DOHH2 (cell line): ENCODE measurements at regions not wholly inside any gene's neighbourhood (a gene's known extent, or its start where the extent isn't known, plus 50 kb on each side); places are given as distances from the start of the nearest gene placed in this dataset.

Source experiments
- H3F3A ChIP-seq: fragments of 200-600 bp; sonication (generic), shearing (Covaris generic); 2 replicates; pipeline ENCODE4 v1.6.0; 2016; ENCODE audit warnings: antibody characterized with exemption, mild to moderate bottlenecking; ENCODE audit not compliant: control insufficient read depth, insufficient read depth
- H3K27ac ChIP-seq: fragments of 200-600 bp; sonication (generic); 2 replicates; pipeline ENCODE4 v1.5.1; 2014; ENCODE audit warnings: low read depth, mild to moderate bottlenecking, low read length, moderate library complexity
- H3K27me3 ChIP-seq: fragments of 200-600 bp; sonication (generic); 2 replicates; pipeline ENCODE4 v1.6.1; 2014; ENCODE audit warnings: mild to moderate bottlenecking, low read length, mixed read lengths; ENCODE audit not compliant: control insufficient read depth
- H3K36me3 ChIP-seq: fragments of 200-600 bp; sonication (generic); 2 replicates; pipeline ENCODE4 v1.6.1; 2014; ENCODE audit warnings: mild to moderate bottlenecking, low read length, moderate library complexity, mixed read lengths; ENCODE audit not compliant: control insufficient read depth
- H3K4me1 ChIP-seq: fragments of 200-600 bp; sonication (generic); 2 replicates; pipeline ENCODE4 v1.6.1; 2014; ENCODE audit warnings: mild to moderate bottlenecking, low read length, mixed read lengths; ENCODE audit not compliant: control insufficient read depth
- H3K4me2 ChIP-seq: fragments of 200-600 bp; sonication (generic); 2 replicates; pipeline ENCODE4 v1.6.0; 2014; ENCODE audit warnings: mild to moderate bottlenecking, low read length, moderate library complexity
- H3K4me3 ChIP-seq: fragments of 200-600 bp; sonication (generic); 2 replicates; pipeline ENCODE4 v1.5.1; 2014; ENCODE audit warnings: mild to moderate bottlenecking, low read length, mixed read lengths
- H3K79me2 ChIP-seq: fragments of 200-600 bp; sonication (generic); 2 replicates; pipeline ENCODE4 v1.6.1; 2014; ENCODE audit warnings: mild to moderate bottlenecking, low read length, mixed read lengths; ENCODE audit not compliant: control insufficient read depth
- H3K9me2 ChIP-seq: fragments of 200-600 bp; sonication (generic); replicated peaks from 2 replicates; pipeline ENCODE4 v1.6.1; 2014; ENCODE audit warnings: mild to moderate bottlenecking, low read length, mixed read lengths; ENCODE audit not compliant: control insufficient read depth
- H3K9me3 ChIP-seq: fragments of 200-600 bp; sonication (generic); 2 replicates; pipeline ENCODE4 v1.6.1; 2014; ENCODE audit warnings: antibody characterized with exemption, low read length, mixed read lengths; ENCODE audit not compliant: control insufficient read depth, insufficient read depth
- H4K20me1 ChIP-seq: fragments of 200-600 bp; sonication (generic); 2 replicates; pipeline ENCODE4 v1.6.0; 2014; ENCODE audit warnings: low read depth, mild to moderate bottlenecking, antibody characterized with exemption, low read length, moderate library complexity; ENCODE audit not compliant: control insufficient read depth, insufficient read depth
- EZH2phosphoT487 ChIP-seq: fragments of 200-600 bp; sonication (generic); IDR thresholded peaks from 2 replicates; pipeline ENCODE4 v1.6.1; 2017; ENCODE audit warnings: borderline replicate concordance, mild to moderate bottlenecking, antibody characterized with exemption, low read length, moderate library complexity, mixed read lengths
- TF ChIP-seq, protein P1 (sequence below): fragments of 200-600 bp; sonication (generic); IDR thresholded peaks from one replicate; pipeline ENCODE4 v1.5.1; 2014; ENCODE audit warnings: antibody characterized with exemption, mild to moderate bottlenecking, low read depth, low read length; ENCODE audit not compliant: poor library complexity, severe bottlenecking

DNA sequence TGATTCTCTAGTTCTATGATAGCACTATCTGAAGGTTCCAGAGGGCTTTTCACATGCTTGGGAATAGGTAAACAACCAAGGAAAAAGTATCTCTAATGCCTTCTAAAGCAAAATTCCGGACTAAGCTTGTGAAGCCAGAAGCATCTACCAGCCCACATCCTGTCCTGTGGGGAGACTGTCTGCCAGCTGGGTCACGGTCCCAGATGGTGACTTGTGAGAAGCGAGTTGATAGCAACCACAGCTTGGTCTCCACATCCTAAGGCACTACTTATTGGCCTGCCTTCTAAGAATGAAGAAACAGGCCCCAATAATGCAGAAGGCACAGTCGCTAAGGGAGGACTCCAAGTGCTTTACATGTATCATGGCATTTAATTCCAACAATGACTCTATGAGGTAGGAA, 184.1 kb upstream of the ADRA1B start:
- no peak overlapping the region for H3K4me2 ChIP-seq
- H3K79me2 ChIP-seq = no peaks in the 10 kb centered on the region
- H3K36me3 ChIP-seq = no peaks in the 10 kb centered on the region
- H3K9me3 ChIP-seq = peaks cover 6% of the 10 kb centered on the region; the same call in 1 of the 2 replicates
- no peak overlapping the region for H3K27ac ChIP-seq
- TF ChIP-seq EZH2phosphoT487 = no peak
- TF ChIP-seq, protein P1, sequence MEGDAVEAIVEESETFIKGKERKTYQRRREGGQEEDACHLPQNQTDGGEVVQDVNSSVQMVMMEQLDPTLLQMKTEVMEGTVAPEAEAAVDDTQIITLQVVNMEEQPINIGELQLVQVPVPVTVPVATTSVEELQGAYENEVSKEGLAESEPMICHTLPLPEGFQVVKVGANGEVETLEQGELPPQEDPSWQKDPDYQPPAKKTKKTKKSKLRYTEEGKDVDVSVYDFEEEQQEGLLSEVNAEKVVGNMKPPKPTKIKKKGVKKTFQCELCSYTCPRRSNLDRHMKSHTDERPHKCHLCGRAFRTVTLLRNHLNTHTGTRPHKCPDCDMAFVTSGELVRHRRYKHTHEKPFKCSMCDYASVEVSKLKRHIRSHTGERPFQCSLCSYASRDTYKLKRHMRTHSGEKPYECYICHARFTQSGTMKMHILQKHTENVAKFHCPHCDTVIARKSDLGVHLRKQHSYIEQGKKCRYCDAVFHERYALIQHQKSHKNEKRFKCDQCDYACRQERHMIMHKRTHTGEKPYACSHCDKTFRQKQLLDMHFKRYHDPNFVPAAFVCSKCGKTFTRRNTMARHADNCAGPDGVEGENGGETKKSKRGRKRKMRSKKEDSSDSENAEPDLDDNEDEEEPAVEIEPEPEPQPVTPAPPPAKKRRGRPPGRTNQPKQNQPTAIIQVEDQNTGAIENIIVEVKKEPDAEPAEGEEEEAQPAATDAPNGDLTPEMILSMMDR = no peak
- peaks cover 74% of the 10 kb centered on the region for H3K4me1 ChIP-seq
- H3K27me3 ChIP-seq = 0 out of 2 replicates have a peak, but pooled peaks cover 3% of the 10 kb centered on the region
- H3K9me2 ChIP-seq = no peaks in the 10 kb centered on the region
- peaks cover 2% of the 10 kb centered on the region; the same call in 1 of the 2 replicates for H3F3A ChIP-seq
- no peak overlapping the region for H3K4me3 ChIP-seq
- H4K20me1 ChIP-seq = no peaks in the 10 kb centered on the region

DNA sequence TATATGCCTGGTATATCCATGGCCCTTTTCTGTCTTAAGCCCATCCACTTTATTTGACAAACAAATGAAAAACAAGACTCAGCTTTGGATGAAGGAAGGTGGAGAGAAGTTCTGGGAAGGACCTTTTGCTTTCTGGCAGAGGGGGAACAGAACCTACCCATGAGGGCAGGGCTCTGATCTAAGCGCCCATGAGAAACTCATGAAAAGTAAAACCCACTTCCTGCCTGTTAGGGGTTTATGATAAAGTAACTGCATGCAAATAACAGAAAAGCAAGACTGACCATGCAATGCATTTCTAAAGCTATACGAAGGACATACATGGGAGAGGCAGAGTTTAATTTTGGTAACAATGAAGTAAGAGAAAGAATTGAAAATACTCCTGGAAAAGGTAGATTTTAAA, 181.9 kb upstream of the ADRA1B start:
- peaks cover 94% of the 10 kb centered on the region for H3K4me1 ChIP-seq
- H3K9me3 ChIP-seq = peaks cover 5% of the 10 kb centered on the region; the same call in 1 of the 2 replicates
- no peak for TF ChIP-seq EZH2phosphoT487
- TF ChIP-seq, protein P1 = no peak
- peak overlapping the region; percentile 68 for H3K4me2 ChIP-seq
- no peaks in the 10 kb centered on the region for H3K36me3 ChIP-seq
- H3K27me3 ChIP-seq = 0 out of 2 replicates have a peak, but pooled peaks cover 3% of the 10 kb centered on the region
- H3K79me2 ChIP-seq = no peaks in the 10 kb centered on the region
- H3K9me2 ChIP-seq = no peaks in the 10 kb centered on the region
- no peak overlapping the region for H3K27ac ChIP-seq
- peak overlapping the region; percentile 42 for H3K4me3 ChIP-seq
- H3F3A ChIP-seq = peaks cover 2% of the 10 kb centered on the region; the same call in 1 of the 2 replicates
- no peaks in the 10 kb centered on the region for H4K20me1 ChIP-seq

DNA sequence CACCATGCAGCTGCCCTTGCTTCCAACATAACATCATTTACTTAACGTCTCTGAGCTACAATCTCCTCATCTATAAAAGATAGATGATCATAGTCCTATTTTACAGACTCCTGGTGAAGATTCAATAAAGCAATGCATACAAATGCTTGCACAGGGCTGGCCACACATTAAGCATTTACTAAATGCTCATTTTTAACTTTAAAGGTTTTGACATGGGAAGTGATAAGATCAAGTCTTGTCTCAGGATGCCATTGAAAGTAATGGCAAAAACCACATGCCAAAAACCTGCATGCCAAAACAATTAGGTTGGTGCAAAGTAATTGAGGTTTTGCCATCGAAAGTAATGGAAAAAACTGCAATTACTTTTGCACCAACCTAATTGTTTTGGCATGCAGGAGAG, 181.2 kb upstream of the ADRA1B start:
- peaks cover 91% of the 10 kb centered on the region for H3K4me1 ChIP-seq
- H3K9me3 ChIP-seq = no peaks in the 10 kb centered on the region; the same call in 1 of the 2 replicates
- no peaks in the 10 kb centered on the region for H3K79me2 ChIP-seq
- peak overlapping the region; percentile 68 for H3K4me2 ChIP-seq
- TF ChIP-seq, protein P1 = no peak
- no peak for TF ChIP-seq EZH2phosphoT487
- no peak overlapping the region for H3K27ac ChIP-seq
- no peaks in the 10 kb centered on the region for H3K36me3 ChIP-seq
- peak overlapping the region; percentile 42 for H3K4me3 ChIP-seq
- no peaks in the 10 kb centered on the region for H3K9me2 ChIP-seq
- H3K27me3 ChIP-seq = 0 out of 2 replicates have a peak, but pooled peaks cover 3% of the 10 kb centered on the region
- H3F3A ChIP-seq = peaks cover 2% of the 10 kb centered on the region; the same call in 1 of the 2 replicates
- no peaks in the 10 kb centered on the region for H4K20me1 ChIP-seq
